DND-41 (cell line): ENCODE measurements at regions not wholly inside any gene's neighbourhood (a gene's known extent, or its start where the extent isn't known, plus 50 kb on each side); places are given as distances from the start of the nearest gene placed in this dataset.

Experiments used
- CTCF ChIP-seq: IDR thresholded peaks from 2 replicates; pipeline ENCODE4 v1.5.1; 2012; ENCODE audit warnings: borderline replicate concordance, low read length, moderate library complexity, mild to moderate bottlenecking; ENCODE audit not compliant: poor library complexity, severe bottlenecking; ENCODE audit errors: extremely low read depth
- EZH2 ChIP-seq: IDR thresholded peaks from 3 replicates; pipeline ENCODE4 v1.6.1; 2012; ENCODE audit warnings: borderline replicate concordance, low read depth, mild to moderate bottlenecking, moderate library complexity, low read length, inconsistent platforms; ENCODE audit not compliant: severe bottlenecking

DNA sequence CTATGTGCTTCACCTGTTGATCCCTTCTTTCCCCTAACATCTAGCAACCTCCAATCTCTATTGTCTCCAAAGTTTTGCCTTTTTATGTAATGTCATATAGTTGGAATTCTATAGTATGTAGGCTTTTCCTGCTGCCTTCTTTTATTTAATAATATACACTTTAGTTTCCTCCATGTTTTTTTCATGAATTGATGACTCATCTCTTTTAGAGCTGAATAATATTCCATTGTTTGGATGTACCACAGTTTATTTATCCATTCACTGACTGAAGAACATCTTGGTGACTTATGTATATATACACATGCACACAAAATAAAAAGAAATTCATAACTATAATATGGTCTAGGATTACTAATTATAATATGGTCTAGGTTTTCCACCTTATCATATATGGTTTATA is 1314.2 kb downstream of the OTOL1 start:
- TF ChIP-seq CTCF, result no peak
- TF ChIP-seq EZH2, result no peak
